HG03095 (cell line): ENCODE measurements at regions not wholly inside any gene's neighbourhood (a gene's known extent, or its start where the extent isn't known, plus 50 kb on each side); places are given as distances from the start of the nearest gene placed in this dataset.
"Not testable (repeated sequence)": the region's sequence is repeated elsewhere in the genome, so short reads cannot be mapped to it uniquely, and the experiment has no call there.

Experiments used
- ATAC-seq: cut with Tn5 transposase; IDR thresholded peaks from one replicate; pipeline ENCODE4 v1.9.1; 2021; ENCODE audit warnings: moderate library complexity; ENCODE audit not compliant: unreplicated experiment

DNA sequence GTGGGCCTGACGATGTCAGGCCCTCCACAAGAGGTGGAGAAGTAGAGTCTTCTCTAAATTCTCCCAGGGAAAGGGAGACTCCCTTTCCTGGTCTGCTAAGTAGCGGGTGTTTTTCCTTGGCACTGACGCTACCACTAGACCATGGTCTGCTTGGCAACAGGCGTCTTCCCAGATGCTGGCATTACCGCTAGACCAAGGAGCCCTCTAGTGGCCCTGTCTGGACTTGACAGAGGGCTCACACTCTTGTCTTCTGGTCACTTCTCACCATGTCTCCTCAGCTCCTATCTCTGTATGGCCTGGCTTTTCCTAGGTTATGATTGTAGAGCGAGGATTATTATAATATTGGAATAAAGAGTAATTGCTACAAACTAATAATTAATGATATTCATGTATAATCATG, 51.1 kb upstream of the RASSF6 start:
- not testable (repeated sequence) for ATAC-seq

DNA sequence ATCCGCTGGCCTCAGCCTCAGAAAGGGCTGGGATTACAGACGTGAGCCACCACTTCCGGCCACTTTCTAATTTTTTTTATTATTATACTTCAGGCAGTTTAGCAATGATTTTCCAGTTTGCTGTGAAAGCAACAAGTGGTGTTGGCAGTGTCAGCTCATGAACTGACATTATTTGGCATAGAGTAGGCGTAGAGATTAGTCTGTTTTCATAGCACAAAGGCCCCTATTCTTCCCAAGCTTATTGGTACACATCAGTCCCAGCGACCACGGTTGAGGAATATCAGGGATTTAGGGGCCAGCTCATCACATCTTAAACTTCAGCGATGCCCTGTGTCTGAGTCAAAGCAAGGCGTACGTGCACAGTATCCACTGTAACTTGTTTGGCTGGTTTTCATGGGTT, 53.0 kb upstream of the RASSF6 start:
- ATAC-seq: no peak

DNA sequence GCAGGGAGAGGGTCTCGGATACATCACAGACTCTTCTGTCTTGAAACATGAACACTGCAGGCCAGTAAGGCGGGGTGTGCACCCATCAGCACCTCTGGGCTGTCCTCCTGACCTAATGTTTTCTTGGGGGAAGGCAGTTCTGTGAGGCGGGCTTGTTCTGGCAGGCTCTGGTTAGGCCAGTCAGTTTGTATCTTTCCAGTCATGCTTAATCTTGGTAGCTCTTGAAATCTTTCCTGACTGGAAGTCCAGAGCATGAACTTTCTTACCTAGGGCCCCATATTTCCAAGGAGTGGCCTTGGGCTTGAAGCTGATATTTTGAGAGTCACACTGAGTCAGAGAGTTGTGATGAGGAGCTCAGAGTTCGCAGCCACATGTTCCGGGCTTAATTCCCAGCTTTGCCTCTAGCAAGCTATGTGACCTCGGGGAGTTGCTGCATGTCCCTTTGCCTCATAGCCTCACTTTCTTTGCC, 54.2 kb upstream of the RASSF6 start:
- ATAC-seq: no peak

DNA sequence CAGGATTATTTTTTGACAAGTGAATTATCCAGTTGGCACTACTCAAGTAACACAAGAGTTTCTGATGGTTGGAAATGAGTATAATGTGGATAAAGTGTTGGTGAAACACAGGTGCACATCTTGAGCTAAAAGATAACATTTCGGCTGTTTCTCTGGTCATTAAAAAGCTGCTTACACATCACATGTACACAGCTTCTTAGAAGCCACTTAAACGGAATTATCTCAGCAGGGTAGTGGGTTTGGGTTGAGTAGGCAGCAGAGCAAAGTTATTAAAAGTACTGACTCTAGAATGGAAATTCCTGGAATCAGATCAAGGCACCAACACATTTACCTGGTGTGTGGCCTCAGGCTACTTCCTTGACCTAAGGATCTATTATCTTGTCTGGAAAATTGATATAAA, 55.4 kb upstream of the RASSF6 start:
- ATAC-seq: no peak

DNA sequence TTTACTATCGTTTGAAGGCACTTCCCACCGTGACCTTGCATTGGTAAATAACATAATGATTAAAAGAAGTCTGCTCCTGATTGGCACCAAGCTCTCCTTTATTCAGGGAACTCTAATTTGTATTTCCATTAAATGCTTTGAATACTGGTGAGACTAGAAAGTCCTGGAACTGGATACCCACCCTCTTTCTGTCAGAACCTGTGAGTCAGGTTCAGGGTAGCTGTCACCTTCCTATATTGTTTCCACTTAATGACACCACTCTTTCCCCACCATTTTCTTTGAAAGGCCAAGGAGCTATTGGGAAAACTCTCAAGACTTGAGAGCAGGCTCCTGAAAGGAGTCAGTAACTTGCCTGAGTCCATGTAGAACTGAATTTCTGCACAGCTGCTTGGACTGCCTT, 55.9 kb upstream of the RASSF6 start:
- ATAC-seq: no peak

DNA sequence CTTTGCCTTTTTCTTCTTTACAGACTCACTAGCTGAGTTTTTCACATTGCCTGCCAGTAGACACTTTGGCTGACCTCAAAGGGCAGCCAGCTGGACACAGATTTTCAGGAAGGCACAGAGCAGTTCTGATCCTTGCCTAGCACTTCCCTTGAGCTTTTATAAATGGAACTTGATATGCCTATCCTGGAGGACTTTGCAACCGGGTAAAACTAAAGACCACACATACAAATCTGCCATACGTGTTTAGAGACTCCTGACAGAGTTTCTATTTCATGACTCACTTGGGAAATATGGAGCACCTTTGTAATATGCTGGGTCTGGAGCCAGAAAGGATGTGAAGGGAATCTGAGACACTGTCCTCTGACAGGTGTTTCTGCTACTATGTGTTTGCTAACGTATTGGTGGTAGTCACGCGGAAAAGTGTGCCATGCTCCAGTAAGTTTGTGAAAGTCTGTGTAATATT, 56.7 kb upstream of the RASSF6 start:
- ATAC-seq: peak; percentile 74

DNA sequence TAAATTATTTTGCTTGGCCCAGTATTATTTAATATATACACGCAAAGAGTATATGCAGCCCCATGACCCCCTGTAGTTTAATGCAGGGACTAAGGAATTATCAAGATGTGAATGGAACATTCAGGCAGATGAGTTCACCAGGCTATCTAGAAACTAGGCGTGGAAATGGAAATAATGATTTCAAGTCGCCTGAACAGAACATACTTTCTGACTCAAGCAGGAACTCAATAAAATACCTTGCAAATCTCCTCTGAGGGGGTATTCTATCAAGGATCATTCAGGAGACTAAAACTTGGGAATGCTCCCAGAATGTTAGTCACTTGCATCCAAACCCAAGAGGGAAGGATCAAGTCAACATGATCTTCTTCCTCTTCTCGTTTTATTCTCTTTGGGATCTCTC, 59.6 kb upstream of the RASSF6 start:
- ATAC-seq: no peak

DNA sequence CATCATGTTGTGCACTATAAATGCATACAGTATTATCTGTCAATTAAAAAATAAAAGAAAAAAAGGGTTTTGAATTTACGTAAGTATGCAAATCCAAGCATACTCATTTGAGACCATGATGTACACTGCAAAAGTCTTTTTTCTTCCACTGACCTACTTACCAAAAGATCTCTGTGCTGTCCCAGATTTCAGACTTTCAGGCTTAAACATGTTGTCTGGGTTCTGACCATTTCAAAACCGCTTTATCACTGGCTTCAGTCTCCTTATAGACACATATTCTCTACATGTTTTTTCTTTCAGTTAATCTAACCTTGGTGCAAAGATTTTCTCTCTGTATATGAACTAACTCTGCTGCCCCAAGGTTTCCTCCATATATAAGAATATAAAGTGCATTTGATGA, 58.6 kb upstream of the CXCL8 start:
- no peak for ATAC-seq

DNA sequence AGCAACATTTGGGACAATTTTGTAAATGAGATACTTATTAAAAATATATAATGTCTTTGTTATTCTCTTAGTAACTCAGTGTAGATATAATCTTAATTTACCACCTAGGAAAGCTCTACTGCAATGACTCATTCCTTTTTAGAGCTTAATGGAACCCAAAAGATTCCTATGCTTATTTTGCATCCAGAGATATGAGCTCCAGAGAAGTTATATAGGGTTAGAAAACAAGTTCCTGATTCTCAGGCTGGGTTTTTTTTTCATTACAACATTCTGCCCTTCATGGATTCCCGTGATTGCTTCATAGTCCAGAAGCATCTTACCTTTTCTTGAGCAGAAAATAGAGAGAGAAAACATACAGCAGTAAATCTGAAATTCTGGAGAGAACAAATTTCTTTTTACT, 57.9 kb upstream of the CXCL8 start:
- ATAC-seq: no peak

DNA sequence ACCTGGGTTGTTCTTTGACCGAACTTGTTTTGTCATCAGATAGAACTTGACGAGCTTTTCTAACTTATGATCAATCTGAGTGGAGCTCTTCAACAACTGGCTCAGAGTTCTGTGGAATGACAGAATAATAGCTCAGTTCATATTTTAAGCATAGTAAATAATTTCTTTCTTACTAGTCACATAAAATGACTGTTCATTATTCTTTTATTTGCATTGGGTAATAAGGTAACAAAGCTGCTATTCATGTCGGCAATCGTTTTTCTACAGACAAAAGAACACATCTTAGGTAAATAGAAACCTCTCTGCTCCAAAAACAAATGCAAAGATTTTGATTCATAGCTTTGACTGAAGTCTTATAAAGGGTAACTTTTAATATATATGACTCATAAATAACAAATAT, 57.3 kb upstream of the CXCL8 start:
- ATAC-seq: no peak

DNA sequence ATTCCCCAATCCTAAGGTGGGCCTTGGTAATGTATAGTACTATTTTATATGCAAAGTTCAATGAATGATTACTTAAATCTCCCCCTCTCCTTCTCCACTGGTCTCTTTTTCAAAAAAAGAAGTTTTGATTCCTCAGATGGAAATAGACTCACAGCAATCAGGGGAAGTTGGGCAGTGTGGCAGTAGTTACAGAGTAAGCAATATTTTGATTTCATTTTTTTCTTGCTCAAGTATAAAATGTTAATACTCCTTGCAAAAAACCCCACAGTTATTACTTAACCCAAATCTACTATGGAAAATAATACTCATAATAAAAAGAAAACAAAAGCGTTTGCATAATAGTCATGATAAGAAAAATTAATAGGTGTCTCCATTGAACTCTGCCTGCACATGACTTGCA, 56.9 kb upstream of the CXCL8 start:
- ATAC-seq: no peak

DNA sequence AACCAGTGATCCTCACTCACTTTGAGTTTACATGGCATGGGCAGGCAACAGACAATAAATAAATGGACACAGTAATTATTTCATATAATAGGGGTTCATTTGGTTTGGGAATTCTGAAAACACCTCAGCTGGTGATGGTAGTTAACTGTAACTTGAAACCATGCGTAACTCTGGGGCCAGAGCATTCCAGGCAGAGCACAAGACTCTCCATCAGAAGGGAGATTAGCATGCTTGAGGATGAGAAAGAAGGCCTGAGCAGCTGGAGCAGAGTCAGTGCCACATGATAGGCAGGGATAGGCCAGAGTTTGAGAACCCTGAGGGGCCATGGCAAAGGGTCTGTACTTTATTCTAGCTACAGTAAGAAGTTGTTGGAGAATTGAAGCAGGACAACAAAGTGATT, 56.3 kb upstream of the CXCL8 start:
- ATAC-seq: no peak

DNA sequence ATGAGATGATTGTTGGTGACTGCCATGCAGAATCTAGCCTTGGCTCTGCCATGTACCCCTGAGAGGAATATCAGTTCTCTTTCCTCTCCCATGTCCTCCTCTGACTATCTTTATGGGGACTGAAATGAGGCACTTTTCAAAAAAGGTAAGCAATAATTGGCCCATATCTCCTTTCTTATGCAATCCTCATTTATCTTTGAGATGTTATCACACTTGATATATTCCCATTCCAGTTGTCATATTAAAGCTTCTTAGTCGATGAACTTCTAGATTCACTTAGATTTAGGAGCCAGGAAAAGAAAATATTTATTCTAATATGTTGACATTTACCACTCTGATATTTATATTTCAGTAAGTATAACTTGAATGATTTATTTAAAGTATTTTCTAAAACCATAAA, 55.3 kb upstream of the CXCL8 start:
- no peak for ATAC-seq

DNA sequence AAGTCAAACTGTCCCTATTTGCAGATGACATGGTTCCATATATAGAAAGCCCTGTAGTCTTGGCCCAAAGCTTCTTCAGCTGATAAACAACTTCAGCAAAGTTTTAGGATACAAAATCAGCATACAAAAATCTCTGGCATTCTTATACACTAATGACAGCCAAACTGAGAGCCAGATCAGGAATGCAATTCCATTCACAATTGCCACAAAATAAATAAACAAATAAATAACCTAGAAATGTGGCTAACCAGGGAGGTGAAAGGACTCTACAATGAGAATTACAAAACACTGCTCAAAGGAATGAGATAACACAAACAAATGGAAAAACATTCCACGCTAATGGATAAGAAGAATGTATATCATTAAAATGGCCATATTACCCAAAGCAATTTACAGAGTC, 52.9 kb upstream of the CXCL8 start:
- ATAC-seq: no peak

DNA sequence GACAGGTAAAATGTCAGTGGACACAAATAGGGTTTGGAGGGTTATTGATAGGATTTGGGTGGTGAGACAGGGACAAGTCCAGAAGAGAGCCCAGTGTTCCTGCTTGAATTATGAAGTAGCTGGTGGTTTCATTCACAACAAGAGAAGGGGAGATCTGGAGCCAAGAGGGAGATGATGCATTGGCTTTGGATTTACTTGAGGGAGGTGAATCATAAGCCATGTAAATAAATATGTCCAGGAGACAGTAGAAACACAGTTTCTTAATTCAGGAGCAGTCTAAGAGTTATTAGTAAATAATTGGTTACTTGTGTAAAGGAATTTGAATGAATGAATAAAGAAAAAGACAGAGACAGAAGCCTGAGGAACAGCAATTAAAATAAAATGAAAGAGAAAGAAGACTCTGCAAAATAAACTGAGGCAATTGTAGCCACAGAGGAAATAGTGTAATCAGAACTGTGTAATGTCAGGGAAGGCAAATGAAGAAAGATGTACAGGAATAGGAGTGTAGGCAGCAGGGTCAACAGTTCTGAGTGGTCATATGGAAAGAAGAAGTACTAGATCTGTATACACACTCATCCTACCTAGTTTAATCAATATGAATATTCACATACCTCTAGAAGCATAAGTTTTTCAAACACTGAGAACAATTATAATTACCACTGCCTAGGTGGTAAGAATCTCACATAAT, 50.2 kb upstream of the CXCL8 start:
- no peak for ATAC-seq
